ENCODE measurements at regions not wholly inside any gene's neighbourhood (a gene's known extent, or its start where the extent isn't known, plus 50 kb on each side); places are given as distances from the start of the nearest gene placed in this dataset.

DNA sequence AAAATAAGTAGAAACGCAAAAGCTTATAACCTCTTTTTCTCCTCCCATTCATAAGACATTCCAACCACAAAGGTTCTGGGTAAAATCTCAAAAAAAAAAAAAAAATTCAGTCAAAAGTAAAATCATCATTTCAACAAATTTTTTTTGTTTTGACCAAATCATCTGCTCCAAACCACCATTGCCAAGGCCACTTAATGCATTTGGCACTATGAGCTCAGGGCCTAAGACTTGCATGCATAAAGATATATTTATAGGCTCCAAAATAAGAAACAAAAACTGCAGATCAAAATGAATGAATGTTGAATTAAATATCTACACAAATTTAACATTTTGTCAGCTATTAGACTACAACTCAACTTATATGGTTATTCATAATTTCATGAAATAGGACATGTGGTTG lies 331.1 kb upstream of the NFIA start:
- ChIA-PET POLR2A (no interaction called here), CTCF (interaction anchor here (1.2 kb wide), 1 partner anchor 14 kb away, joined by 5 read pairs; no protein-coding TSS in a partner anchor)
- H3K4me1 ChIP-seq (ENCODE audit: control insufficient read depth, insufficient read depth, low read length), result no peaks in the 10 kb centered on the region
- no peak overlapping the region for H3K4me3 ChIP-seq (ENCODE audit: low read depth, low read length)
- no peak overlapping the region for H3K27ac ChIP-seq (ENCODE audit: extremely low read depth, low read depth, low read length)
- H3K36me3 ChIP-seq (ENCODE audit: control insufficient read depth in 2 of 2, insufficient read depth in 1 of 2, low read length in 2 of 2), result no peaks in the 10 kb centered on the region
- TF ChIP-seq ZNF274 (IDR thresholded peaks at IDR 0.05; ENCODE audit: low read length), result no peak
- TF ChIP-seq ZNF274 (tag by site-specific recombination; IDR thresholded peaks at IDR 0.05; ENCODE audit: borderline replicate concordance), result no peak
- TF ChIP-seq OVOL3 (tag by site-specific recombination; IDR thresholded peaks at IDR 0.05), result no peak
- TF ChIP-seq ZNF792 (tag by site-specific recombination; IDR thresholded peaks at IDR 0.05), result no peak
- TF ChIP-seq ZNF146 (tag by site-specific recombination; IDR thresholded peaks at IDR 0.05), result no peak
- TF ChIP-seq ZNF530 (tag by site-specific recombination; IDR thresholded peaks at IDR 0.05; ENCODE audit: low read depth), result no peak
- no peak for TF ChIP-seq TSHZ1 (tag by site-specific recombination; IDR thresholded peaks at IDR 0.05; ENCODE audit: borderline replicate concordance)
- no peak for TF ChIP-seq ZSCAN30 (tag by site-specific recombination; IDR thresholded peaks at IDR 0.05)
- TF ChIP-seq ZNF175 (tag by site-specific recombination; IDR thresholded peaks at IDR 0.05), result no peak
- no peak for TF ChIP-seq SCRT1 (tag by site-specific recombination; IDR thresholded peaks at IDR 0.05; ENCODE audit: borderline replicate concordance)
- TF ChIP-seq ZNF157 (tag by site-specific recombination; IDR thresholded peaks at IDR 0.05), result no peak
- no peaks in the 10 kb centered on the region for H3K9me3 ChIP-seq (ENCODE audit: control insufficient read depth, insufficient read depth, low read depth, low read length)

DNA sequence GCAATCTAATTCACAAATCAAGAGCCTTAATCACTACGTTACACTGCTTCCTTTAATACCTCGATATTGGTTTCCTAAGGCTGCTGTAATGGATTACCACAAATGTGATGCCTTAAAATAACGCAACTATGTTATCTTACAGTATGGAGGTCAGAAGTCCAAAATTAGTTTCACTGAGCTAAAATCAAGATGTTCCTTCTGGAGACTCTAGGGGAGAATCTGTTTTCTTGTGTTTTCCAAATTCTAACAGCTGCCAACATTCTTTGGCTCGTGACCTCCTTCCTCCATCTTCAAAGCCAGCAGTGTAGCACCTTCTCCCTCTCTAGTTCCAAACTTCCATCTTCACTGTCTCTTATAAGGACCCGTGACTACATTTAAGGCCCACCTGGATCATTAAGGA lies 335.0 kb upstream of the NFIA start:
- TF ChIP-seq ZNF140 (tag by site-specific recombination; IDR thresholded peaks at IDR 0.05), result no peak
- no peak for TF ChIP-seq ZNF174 (tag by site-specific recombination; IDR thresholded peaks at IDR 0.05)
- no peak for TF ChIP-seq ZNF266 (tag by site-specific recombination; IDR thresholded peaks at IDR 0.05; ENCODE audit: low read depth)
- TF ChIP-seq, protein P1, sequence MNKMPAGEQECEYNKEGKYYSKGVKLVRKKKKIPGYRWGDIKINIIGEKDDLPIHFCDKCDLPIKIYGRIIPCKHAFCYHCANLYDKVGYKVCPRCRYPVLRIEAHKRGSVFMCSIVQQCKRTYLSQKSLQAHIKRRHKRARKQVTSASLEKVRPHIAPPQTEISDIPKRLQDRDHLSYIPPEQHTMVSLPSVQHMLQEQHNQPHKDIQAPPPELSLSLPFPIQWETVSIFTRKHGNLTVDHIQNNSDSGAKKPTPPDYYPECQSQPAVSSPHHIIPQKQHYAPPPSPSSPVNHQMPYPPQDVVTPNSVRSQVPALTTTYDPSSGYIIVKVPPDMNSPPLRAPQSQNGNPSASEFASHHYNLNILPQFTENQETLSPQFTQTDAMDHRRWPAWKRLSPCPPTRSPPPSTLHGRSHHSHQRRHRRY (tag by site-specific recombination; IDR thresholded peaks at IDR 0.05), result no peak
- TF ChIP-seq ZNF16 (tag by site-specific recombination; IDR thresholded peaks at IDR 0.05; ENCODE audit: low read depth), result no peak
- TF ChIP-seq ZNF529 (tag by site-specific recombination; IDR thresholded peaks at IDR 0.05; ENCODE audit: insufficient replicate concordance), result no peak
- no peak for TF ChIP-seq ZNF624 (tag by site-specific recombination; IDR thresholded peaks at IDR 0.05)
- no peak for TF ChIP-seq ZNF324 (tag by site-specific recombination; IDR thresholded peaks at IDR 0.05)
- no peak for TF ChIP-seq ZNF302 (tag by site-specific recombination; IDR thresholded peaks at IDR 0.05; ENCODE audit: low read depth)
- TF ChIP-seq YY2 (tag by site-specific recombination; IDR thresholded peaks at IDR 0.05), result no peak
- TF ChIP-seq, protein P2, sequence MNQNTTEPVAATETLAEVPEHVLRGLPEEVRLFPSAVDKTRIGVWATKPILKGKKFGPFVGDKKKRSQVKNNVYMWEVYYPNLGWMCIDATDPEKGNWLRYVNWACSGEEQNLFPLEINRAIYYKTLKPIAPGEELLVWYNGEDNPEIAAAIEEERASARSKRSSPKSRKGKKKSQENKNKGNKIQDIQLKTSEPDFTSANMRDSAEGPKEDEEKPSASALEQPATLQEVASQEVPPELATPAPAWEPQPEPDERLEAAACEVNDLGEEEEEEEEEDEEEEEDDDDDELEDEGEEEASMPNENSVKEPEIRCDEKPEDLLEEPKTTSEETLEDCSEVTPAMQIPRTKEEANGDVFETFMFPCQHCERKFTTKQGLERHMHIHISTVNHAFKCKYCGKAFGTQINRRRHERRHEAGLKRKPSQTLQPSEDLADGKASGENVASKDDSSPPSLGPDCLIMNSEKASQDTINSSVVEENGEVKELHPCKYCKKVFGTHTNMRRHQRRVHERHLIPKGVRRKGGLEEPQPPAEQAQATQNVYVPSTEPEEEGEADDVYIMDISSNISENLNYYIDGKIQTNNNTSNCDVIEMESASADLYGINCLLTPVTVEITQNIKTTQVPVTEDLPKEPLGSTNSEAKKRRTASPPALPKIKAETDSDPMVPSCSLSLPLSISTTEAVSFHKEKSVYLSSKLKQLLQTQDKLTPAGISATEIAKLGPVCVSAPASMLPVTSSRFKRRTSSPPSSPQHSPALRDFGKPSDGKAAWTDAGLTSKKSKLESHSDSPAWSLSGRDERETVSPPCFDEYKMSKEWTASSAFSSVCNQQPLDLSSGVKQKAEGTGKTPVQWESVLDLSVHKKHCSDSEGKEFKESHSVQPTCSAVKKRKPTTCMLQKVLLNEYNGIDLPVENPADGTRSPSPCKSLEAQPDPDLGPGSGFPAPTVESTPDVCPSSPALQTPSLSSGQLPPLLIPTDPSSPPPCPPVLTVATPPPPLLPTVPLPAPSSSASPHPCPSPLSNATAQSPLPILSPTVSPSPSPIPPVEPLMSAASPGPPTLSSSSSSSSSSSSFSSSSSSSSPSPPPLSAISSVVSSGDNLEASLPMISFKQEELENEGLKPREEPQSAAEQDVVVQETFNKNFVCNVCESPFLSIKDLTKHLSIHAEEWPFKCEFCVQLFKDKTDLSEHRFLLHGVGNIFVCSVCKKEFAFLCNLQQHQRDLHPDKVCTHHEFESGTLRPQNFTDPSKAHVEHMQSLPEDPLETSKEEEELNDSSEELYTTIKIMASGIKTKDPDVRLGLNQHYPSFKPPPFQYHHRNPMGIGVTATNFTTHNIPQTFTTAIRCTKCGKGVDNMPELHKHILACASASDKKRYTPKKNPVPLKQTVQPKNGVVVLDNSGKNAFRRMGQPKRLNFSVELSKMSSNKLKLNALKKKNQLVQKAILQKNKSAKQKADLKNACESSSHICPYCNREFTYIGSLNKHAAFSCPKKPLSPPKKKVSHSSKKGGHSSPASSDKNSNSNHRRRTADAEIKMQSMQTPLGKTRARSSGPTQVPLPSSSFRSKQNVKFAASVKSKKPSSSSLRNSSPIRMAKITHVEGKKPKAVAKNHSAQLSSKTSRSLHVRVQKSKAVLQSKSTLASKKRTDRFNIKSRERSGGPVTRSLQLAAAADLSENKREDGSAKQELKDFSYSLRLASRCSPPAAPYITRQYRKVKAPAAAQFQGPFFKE (tag by site-specific recombination; IDR thresholded peaks at IDR 0.05; ENCODE audit: borderline replicate concordance), result no peak
- TF ChIP-seq KLF7 (tag by site-specific recombination; IDR thresholded peaks at IDR 0.05; ENCODE audit: borderline replicate concordance), result no peak
- no peak for TF ChIP-seq GLIS1 (tag by site-specific recombination; IDR thresholded peaks at IDR 0.05)
- H3K9me3 ChIP-seq (ENCODE audit: control insufficient read depth, insufficient read depth, low read depth, low read length), result no peaks in the 10 kb centered on the region
- H3K4me1 ChIP-seq (ENCODE audit: control insufficient read depth, insufficient read depth, low read length), result no peaks in the 10 kb centered on the region
- no peaks in the 10 kb centered on the region for H3K36me3 ChIP-seq (ENCODE audit: control insufficient read depth in 2 of 2, insufficient read depth in 1 of 2, low read length in 2 of 2)
- no peak overlapping the region for H3K4me3 ChIP-seq (ENCODE audit: low read depth, low read length)
- CTCF ChIA-PET, result no interaction called here
- H3K27ac ChIP-seq (ENCODE audit: extremely low read depth, low read depth, low read length), result no peak overlapping the region
- POLR2A ChIA-PET, result no interaction called here

All from HEK293 (cell line).